Raji (cell line): ENCODE measurements at regions not wholly inside any gene's neighbourhood (a gene's known extent, or its start where the extent isn't known, plus 50 kb on each side); places are given as distances from the start of the nearest gene placed in this dataset.

Experiments
- POLR2A ChIP-seq: IDR thresholded peaks from 2 replicates; pipeline ENCODE4 v1.6.1; 2011; ENCODE audit warnings: low read depth, low read length, control low read depth; ENCODE audit not compliant: insufficient read depth

DNA sequence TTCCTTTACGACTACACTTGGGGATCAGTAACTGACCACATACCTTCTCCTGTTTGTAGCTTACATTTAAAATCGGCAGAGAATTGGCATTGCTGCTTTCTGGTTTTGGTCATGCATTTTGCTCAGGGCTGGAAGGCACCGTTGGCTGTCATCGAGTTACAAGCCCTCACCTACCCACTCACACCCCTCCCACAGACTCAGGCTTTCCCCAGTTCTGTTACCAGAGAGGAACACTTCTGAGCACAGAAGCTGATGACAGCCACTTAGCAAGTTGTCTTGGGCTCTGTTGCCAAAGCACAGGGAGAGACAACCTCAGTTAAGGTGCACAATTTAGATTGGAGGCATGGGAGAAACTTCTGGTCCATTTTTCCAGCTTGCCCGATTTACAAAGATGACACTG, 204.8 kb upstream of the TOPAZ1 start:
- TF ChIP-seq POLR2A: no peak

DNA sequence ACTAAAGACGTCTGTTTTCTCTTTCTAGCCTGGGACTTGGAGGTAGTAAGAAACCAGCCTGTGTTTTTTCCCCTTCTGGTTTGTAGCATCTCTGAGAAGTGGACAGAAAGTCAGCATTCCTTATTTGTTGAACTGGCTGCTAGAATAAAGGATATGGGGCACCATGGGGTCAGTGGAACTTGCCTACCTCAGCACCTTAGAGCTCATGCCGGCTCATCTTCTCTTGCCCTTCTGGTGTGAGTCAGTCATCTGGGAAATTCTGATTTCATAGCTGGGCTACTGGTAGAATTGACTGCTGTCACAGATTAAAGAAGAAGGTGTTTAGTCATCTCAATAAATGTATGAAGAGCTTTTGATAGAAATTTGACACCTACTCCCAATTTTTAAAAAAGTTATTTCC, 202.7 kb upstream of the TOPAZ1 start:
- no peak for TF ChIP-seq POLR2A

- TF ChIP-seq POLR2A: no peak
Measured at GRCh38 chr3:44041726-44042125, 200.0 kb upstream of the TOPAZ1 start.

GRCh38 chr3:44042772-44043171, 198.9 kb upstream of the TOPAZ1 start:
- TF ChIP-seq POLR2A: no peak

DNA sequence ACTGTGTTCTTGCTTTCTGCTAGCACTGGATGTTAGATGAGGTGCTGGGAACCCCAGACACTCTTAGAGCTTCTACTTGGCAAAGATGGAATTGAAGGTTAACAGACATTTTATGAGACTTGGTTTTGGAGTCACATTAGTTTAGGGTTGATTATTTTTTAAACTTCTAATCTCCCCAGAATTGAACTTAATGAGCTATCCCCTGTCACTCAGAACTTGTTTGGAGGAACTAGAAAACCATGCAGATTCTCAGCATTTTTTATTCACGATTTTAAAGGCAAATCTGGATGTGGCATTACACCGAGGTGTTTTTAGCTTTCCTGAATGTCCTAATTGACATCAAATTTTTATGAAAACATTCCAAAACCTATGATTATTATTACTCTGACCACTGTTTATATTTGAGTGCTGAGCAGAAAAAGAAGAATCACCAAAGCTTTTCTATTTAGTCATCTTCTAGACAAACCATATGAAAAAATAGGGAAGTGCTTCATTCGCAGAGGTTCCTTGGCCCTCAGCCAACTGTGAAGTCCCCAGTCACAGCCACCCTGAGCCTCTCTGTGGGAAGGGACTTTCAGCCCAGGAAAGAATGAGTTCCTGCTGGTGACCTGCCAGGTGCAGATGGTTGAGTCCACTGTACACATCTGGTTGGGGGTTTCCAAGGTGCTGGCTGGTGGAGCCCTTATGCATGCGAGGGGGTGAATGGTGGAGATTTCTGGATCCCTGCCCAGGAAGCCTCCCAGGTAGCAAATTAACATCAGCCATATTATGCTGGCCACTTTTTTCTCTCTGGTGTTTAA, 196.0 kb upstream of the TOPAZ1 start:
- TF ChIP-seq POLR2A: no peak

GRCh38 chr3:44047796-44048195, 193.9 kb upstream of the TOPAZ1 start:
- no peak for TF ChIP-seq POLR2A

DNA sequence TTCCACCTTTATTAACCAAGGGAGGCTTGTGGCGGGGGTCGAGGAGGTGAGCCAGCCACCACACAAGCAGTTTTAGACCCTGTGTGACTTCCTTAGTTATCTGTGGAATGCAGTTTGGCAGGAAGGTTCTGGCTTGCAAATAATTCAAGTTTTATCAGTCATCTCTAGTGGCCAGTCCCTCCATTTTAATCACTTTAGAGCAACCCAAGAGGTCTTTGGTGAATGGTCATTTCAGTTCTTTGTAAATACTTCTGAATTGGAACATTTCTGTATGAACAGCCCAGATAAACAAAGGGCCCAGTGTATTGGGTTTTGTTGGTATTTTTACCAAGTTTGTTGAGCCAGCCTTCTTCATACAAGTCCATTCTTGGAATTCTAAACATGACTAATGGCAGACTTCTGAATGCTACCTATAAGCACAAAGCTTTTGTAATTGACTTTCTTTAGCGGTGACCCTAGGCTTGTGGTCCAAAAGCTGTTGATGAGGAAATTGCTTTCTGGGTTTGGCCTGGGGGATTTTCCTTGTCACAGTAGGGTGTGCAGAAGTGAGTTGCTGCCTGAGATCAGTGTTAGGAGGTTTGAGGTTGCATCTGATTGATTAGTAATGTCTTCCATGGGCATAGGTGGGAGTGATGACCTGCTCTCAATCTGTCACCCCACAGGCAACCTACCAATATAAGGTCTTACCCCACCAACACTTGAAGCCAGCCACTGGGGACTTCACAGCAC, 193.3 kb upstream of the TOPAZ1 start:
- no peak for TF ChIP-seq POLR2A

DNA sequence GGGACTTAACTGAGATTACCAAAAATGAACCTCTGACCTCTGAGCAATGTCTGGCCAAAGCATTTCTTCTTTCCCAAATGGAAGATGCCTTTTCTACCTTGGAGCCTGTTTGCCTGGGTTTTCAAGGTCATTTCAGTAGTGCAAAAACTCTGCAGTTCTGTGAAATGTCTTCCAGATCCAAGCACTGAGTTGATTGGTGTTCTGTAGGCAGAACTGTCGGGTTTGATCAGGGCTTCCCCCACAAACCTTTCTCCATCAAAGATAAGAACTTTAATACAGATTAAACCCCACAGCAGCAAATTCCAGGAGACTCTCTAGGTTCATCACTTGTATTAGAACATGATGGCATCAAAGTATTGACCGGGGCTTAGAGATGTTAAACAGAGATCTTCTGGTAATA, 192.7 kb upstream of the TOPAZ1 start:
- no peak for TF ChIP-seq POLR2A

DNA sequence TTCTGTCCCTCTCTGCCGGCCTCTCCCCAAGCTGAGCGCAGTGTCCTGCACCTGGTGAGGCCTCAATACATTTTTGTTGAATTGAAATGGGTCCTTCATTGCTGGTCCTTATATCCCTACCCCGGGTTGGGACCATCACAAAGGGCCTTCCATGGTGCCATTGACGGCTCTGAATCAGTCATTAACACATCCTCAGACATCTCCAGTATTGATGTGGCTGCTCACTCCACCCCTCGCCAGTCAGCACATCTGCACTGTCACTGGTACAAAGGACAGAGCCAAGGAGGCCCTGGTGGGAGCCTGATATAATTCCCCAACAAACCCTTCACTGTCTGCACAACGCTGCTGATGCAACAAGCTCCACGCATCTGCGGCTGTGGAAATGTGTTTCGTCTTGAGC, 191.6 kb upstream of the TOPAZ1 start:
- TF ChIP-seq POLR2A: no peak

DNA sequence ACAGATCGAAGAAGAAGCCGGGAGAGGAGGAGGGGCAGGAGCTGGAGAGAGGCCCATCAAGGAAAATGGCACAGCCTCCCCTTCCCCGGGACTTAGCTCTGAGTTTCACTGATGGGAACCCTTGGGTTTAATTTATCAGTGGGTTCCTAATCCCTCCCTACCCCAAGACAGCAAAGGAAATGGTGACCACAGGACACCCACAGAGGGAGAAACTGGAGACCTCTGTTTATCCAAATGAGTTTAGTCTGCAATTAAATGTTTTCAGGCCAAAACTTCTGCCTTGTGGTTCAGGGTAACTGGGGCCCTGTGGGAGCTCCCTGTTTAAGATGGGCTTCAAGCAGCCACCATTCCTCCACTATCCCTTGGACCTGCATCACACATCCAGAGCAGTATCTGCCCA, 190.8 kb upstream of the TOPAZ1 start:
- no peak for TF ChIP-seq POLR2A

GRCh38 chr3:44055951-44056350, 185.7 kb upstream of the TOPAZ1 start:
- no peak for TF ChIP-seq POLR2A

- no peak for TF ChIP-seq POLR2A
Measured at GRCh38 chr3:44056446-44057240, 185.0 kb upstream of the TOPAZ1 start.

GRCh38 chr3:44058022-44058867, 183.4 kb upstream of the TOPAZ1 start:
- TF ChIP-seq POLR2A: no peak

DNA sequence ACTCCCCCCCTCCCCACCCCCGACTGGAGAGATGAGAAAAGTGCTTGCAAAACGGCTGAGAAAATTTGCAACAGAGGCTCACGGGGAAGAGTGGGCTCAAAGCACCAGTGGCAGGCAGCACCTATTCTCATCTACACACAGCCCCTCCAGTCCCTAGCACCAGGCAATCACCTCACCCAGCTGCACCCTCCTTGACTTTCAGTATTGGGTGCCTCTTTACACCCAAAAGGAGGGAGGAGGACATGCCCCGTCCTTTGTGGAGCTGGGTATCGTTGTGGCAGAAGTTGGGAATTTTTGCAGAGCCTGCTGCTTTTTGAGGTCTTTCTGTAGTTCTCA, 182.8 kb upstream of the TOPAZ1 start:
- no peak for TF ChIP-seq POLR2A

DNA sequence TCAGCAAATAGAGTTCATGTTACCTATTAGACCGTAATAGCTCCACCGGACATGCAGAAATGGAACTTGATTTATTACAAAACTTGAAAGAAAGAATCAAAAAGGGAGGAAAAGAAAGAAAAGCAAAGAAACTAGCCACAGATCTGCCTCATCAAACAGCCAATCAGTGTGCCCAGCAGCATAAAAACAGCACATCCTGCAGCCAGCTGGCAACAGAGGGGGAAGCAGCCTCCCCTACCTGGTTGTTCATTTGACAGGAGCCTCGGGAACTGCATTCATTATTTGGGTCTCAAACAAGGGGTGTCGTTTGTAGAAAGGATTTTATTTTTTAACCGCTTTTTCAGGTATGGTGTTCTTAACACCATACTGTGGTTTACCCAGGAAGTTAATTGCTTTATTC, 181.5 kb upstream of the TOPAZ1 start:
- TF ChIP-seq POLR2A: no peak
